ENCODE measurements at regions not wholly inside any gene's neighbourhood (a gene's known extent, or its start where the extent isn't known, plus 50 kb on each side); places are given as distances from the start of the nearest gene placed in this dataset.

DNA sequence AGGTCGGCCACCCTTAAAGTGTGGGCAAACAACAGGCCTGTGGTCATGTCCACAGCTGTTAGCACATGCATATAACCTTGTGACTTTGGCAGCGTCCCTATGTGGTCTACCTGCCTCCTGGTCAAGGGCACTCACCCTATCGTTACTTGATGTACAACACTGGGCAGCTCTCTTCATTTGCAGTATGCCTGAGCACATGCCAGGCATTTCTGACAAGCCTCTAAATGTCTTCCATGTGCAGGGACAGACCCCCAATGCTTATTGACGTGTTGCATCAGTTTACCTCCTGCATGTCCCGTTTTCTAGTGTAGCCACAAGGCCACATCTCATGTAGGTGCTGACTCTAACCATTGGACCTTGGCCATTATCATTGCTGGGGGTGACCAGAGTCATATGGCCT lies 731.7 kb upstream of the MIR17HG start:
- TF ChIP-seq, protein P1, sequence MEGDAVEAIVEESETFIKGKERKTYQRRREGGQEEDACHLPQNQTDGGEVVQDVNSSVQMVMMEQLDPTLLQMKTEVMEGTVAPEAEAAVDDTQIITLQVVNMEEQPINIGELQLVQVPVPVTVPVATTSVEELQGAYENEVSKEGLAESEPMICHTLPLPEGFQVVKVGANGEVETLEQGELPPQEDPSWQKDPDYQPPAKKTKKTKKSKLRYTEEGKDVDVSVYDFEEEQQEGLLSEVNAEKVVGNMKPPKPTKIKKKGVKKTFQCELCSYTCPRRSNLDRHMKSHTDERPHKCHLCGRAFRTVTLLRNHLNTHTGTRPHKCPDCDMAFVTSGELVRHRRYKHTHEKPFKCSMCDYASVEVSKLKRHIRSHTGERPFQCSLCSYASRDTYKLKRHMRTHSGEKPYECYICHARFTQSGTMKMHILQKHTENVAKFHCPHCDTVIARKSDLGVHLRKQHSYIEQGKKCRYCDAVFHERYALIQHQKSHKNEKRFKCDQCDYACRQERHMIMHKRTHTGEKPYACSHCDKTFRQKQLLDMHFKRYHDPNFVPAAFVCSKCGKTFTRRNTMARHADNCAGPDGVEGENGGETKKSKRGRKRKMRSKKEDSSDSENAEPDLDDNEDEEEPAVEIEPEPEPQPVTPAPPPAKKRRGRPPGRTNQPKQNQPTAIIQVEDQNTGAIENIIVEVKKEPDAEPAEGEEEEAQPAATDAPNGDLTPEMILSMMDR (tag by site-specific recombination; IDR thresholded peaks at IDR 0.05), result no peak
- TF ChIP-seq ZNF404 (tag by site-specific recombination; IDR thresholded peaks at IDR 0.05) (no peak), MZF1 (tag by site-specific recombination; IDR thresholded peaks at IDR 0.05; ENCODE audit: borderline replicate concordance) (no peak)

Data from HEK293 (cell line).